SK-N-SH treated with all-trans-retinoic acid at 6 μM for 48 hours (cell line): ENCODE measurements at regions not wholly inside any gene's neighbourhood (a gene's known extent, or its start where the extent isn't known, plus 50 kb on each side); places are given as distances from the start of the nearest gene placed in this dataset.

ENCODE experiments used
- ATAC-seq: fragments of 200-7000 bp; cut with Tn5 transposase; 3 replicates; pipeline ENCODE4 v1.9.1; 2020; ENCODE audit warnings: mild to moderate bottlenecking, moderate library complexity
- ARNTL ChIP-seq: fragments of 450-650 bp; formaldehyde crosslinking; IDR thresholded peaks from 2 replicates; pipeline ENCODE4 v1.5.0; 2020; ENCODE audit warnings: low read depth, mild to moderate bottlenecking, moderate library complexity, borderline replicate concordance
- BACH2 ChIP-seq: fragments of 250-450 bp; sonication (Bioruptor Pico); IDR thresholded peaks from 2 replicates; pipeline ENCODE4 v1.9.0; 2021; ENCODE audit warnings: mild to moderate bottlenecking, borderline replicate concordance
- CSRNP3 ChIP-seq: fragments of 250-450 bp; sonication (Bioruptor Pico); IDR thresholded peaks from 2 replicates; pipeline ENCODE4 v1.5.1; 2021; ENCODE audit warnings: mild to moderate bottlenecking, moderate library complexity
- ESRRG ChIP-seq: fragments of 250-450 bp; sonication (Bioruptor Pico); IDR thresholded peaks from 2 replicates; pipeline ENCODE4 v1.6.1; 2021; ENCODE audit warnings: mild to moderate bottlenecking
- GLIS3 ChIP-seq: fragments of 250-450 bp; sonication (Bioruptor Pico); IDR thresholded peaks from 2 replicates; pipeline ENCODE4 v1.5.0; 2020; ENCODE audit warnings: mild to moderate bottlenecking, moderate library complexity
- ISL1 ChIP-seq: fragments of 250-450 bp; sonication (Bioruptor Pico); IDR thresholded peaks from 2 replicates; pipeline ENCODE4 v2.1.2; 2022; ENCODE audit warnings: mild to moderate bottlenecking, moderate library complexity
- OSR1 ChIP-seq: fragments of 250-450 bp; sonication (Bioruptor Pico); IDR thresholded peaks from 2 replicates; pipeline ENCODE4 v1.8.0; 2022; ENCODE audit warnings: moderate library complexity, mild to moderate bottlenecking, inconsistent platforms
- POU6F1 ChIP-seq: fragments of 250-450 bp; sonication (Bioruptor Pico); IDR thresholded peaks from 2 replicates; pipeline ENCODE4 v1.8.0; 2021; ENCODE audit warnings: low read depth, mild to moderate bottlenecking, moderate library complexity, borderline replicate concordance
- RARB ChIP-seq: fragments of 250-450 bp; sonication (Bioruptor Pico); IDR thresholded peaks from 2 replicates; pipeline ENCODE4 v1.8.0; 2021; ENCODE audit warnings: mild to moderate bottlenecking, moderate library complexity
- SNAI2 ChIP-seq: fragments of 250-450 bp; sonication (Bioruptor Pico); IDR thresholded peaks from 2 replicates; pipeline ENCODE4 v1.5.0; 2020; ENCODE audit warnings: mild to moderate bottlenecking, moderate library complexity
- TCF4 ChIP-seq: fragments of 250-450 bp; sonication (Bioruptor Pico); IDR thresholded peaks from 2 replicates; pipeline ENCODE4 v1.8.0; 2021; ENCODE audit warnings: mild to moderate bottlenecking, moderate library complexity, borderline replicate concordance
- TOX ChIP-seq: fragments of 250-450 bp; sonication (Bioruptor Pico); IDR thresholded peaks from 2 replicates; pipeline ENCODE4 v1.8.0; 2021; ENCODE audit warnings: mild to moderate bottlenecking, moderate library complexity, borderline replicate concordance
- TSHZ2 ChIP-seq: fragments of 250-450 bp; sonication (Bioruptor Pico); IDR thresholded peaks from 2 replicates; pipeline ENCODE4 v1.5.0; 2020; ENCODE audit warnings: mild to moderate bottlenecking, moderate library complexity
- ZC3H10 ChIP-seq: fragments of 250-450 bp; sonication (Bioruptor Pico); IDR thresholded peaks from 2 replicates; pipeline ENCODE4 v1.5.1; 2021; ENCODE audit warnings: mild to moderate bottlenecking, moderate library complexity
- ZFP3 ChIP-seq: fragments of 250-450 bp; sonication (Bioruptor Pico); IDR thresholded peaks from 2 replicates; pipeline ENCODE4 v1.5.0; 2020; ENCODE audit warnings: mild to moderate bottlenecking, moderate library complexity
- ZFP30 ChIP-seq: fragments of 450-650 bp; formaldehyde crosslinking; IDR thresholded peaks from 2 replicates; pipeline ENCODE4 v1.5.0; 2022; ENCODE audit warnings: mild to moderate bottlenecking, moderate library complexity
- ZNF565 ChIP-seq: fragments of 450-650 bp; formaldehyde crosslinking; conservative IDR thresholded peaks from 2 replicates; pipeline ENCODE4 v1.5.0; 2020; ENCODE audit warnings: low read depth, mild to moderate bottlenecking, moderate library complexity
- ZNF70 ChIP-seq: fragments of 450-650 bp; formaldehyde crosslinking; IDR thresholded peaks from 2 replicates; pipeline ENCODE4 v1.5.0; 2020; ENCODE audit warnings: mild to moderate bottlenecking, moderate library complexity
- ZNF8 ChIP-seq: fragments of 450-650 bp; formaldehyde crosslinking; IDR thresholded peaks from 2 replicates; pipeline ENCODE4 v1.5.0; 2020; ENCODE audit warnings: mild to moderate bottlenecking, moderate library complexity
- TF ChIP-seq, protein P1 (sequence below): fragments of 250-450 bp; sonication (Bioruptor Pico); IDR thresholded peaks from 2 replicates; pipeline ENCODE4 v1.8.0; 2020; ENCODE audit warnings: mild to moderate bottlenecking, moderate library complexity, borderline replicate concordance
- TF ChIP-seq, protein P2 (sequence below): fragments of 250-450 bp; sonication (Bioruptor Pico); IDR thresholded peaks from 2 replicates; pipeline ENCODE4 v1.5.1; 2020; ENCODE audit warnings: low read depth, mild to moderate bottlenecking, moderate library complexity

- TF ChIP-seq OSR1 (CRISPR knock-in tag) (no peak), BACH2 (no peak), TCF4 (no peak)
Measured at GRCh38 chr2:7927691-7928090, 754.2 kb upstream of the ID2 start (continued).

DNA sequence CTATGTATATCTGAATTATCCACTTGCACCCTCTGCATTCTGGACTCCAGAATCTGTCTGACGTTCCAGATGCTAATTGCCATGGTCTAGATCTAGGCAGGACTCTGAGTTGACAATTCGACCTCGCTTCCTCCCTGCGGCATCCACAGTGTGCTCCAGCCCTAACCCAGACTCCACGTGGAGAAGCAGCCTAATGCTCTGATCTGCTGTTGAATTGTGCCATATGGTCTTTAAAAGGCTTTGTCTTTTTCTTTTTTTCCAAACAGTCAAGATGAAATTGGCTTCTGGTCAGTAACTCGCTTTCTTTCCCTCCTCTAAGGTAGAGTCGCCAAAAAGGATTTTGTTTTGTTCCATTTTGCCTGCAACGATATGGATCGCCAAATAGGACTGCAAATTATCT is 752.6 kb upstream of the ID2 start:
- ATAC-seq, result no peak
- no peak for TF ChIP-seq ZNF70 (CRISPR knock-in tag)
- TF ChIP-seq ZNF565 (CRISPR knock-in tag), result no peak
- no peak for TF ChIP-seq CSRNP3 (CRISPR knock-in tag)
- TF ChIP-seq, all 23 proteins: peak for 0

DNA sequence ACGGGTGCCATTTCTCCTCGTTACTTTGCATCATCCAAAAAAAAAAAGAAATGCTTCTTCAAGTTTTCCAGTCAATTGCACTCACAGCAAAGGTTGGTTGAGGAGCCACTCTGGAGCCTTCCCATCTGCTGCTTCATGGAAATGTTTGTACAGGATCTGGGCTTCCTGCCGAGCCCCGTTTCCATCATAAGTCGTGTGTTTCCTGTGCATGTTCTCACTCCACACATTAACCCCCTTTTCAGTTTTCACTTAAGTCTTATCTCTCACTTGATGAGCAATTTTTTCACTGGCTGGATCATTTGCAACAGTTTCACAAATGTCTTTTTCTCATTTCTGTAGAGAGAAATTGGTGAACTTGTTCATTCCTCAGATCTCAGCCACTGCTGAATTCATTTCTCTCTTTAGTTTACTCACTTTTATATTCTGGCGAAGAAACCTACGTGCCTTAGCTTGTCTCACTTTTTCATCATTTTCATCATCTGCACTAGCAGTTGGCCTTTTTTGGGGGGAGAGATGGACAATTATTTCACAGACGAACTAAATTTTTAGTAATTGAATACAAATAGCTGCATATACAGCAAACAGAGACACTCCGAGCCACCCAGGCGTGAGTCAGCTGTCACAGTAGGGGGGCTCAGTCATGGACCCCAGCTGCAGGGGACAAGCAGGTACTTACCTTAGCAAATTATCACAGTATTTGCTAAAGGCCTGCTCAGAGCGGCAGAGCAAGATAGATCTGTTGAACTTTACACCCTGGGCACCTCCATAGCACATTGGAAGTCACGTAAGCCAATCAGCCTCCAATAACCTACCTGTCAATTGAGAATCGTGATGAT is 750.8 kb upstream of the ID2 start:
- TF ChIP-seq ZFP3, result no peak
- TF ChIP-seq ARNTL (CRISPR knock-in tag), result no peak
- TF ChIP-seq, protein P1, sequence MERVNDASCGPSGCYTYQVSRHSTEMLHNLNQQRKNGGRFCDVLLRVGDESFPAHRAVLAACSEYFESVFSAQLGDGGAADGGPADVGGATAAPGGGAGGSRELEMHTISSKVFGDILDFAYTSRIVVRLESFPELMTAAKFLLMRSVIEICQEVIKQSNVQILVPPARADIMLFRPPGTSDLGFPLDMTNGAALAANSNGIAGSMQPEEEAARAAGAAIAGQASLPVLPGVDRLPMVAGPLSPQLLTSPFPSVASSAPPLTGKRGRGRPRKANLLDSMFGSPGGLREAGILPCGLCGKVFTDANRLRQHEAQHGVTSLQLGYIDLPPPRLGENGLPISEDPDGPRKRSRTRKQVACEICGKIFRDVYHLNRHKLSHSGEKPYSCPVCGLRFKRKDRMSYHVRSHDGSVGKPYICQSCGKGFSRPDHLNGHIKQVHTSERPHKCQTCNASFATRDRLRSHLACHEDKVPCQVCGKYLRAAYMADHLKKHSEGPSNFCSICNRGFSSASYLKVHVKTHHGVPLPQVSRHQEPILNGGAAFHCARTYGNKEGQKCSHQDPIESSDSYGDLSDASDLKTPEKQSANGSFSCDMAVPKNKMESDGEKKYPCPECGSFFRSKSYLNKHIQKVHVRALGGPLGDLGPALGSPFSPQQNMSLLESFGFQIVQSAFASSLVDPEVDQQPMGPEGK (CRISPR knock-in tag), result no peak
- TF ChIP-seq POU6F1 (CRISPR knock-in tag), result no peak
- no peak for TF ChIP-seq GLIS3
- no peak for TF ChIP-seq TCF4
- no peak for TF ChIP-seq ISL1 (CRISPR knock-in tag)
- TF ChIP-seq RARB (CRISPR knock-in tag), result no peak
- TF ChIP-seq TSHZ2 (CRISPR knock-in tag), result no peak
- no peak for TF ChIP-seq ZC3H10 (CRISPR knock-in tag)
- no peak for TF ChIP-seq TOX (CRISPR knock-in tag)
- TF ChIP-seq SNAI2 (CRISPR knock-in tag), result no peak
- TF ChIP-seq ESRRG (CRISPR knock-in tag), result no peak
- TF ChIP-seq ZNF565 (CRISPR knock-in tag), result no peak
- no peak for TF ChIP-seq ZNF70 (CRISPR knock-in tag)
- no peak for TF ChIP-seq ZNF8 (CRISPR knock-in tag)
- TF ChIP-seq, protein P2, sequence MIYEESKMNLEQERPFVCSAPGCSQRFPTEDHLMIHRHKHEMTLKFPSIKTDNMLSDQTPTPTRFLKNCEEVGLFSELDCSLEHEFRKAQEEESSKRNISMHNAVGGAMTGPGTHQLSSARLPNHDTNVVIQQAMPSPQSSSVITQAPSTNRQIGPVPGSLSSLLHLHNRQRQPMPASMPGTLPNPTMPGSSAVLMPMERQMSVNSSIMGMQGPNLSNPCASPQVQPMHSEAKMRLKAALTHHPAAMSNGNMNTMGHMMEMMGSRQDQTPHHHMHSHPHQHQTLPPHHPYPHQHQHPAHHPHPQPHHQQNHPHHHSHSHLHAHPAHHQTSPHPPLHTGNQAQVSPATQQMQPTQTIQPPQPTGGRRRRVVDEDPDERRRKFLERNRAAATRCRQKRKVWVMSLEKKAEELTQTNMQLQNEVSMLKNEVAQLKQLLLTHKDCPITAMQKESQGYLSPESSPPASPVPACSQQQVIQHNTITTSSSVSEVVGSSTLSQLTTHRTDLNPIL, result no peak
- no peak for TF ChIP-seq ZFP30 (CRISPR knock-in tag)
- TF ChIP-seq, all 23 proteins: peak for 0
- no peak for ATAC-seq
